OCI-LY3 (cell line): ENCODE measurements at regions not wholly inside any gene's neighbourhood (a gene's known extent, or its start where the extent isn't known, plus 50 kb on each side); places are given as distances from the start of the nearest gene placed in this dataset.
"Not testable (repeated sequence)": the region's sequence is repeated elsewhere in the genome, so short reads cannot be mapped to it uniquely, and the experiment has no call there.

Experiments
- H2AFZ ChIP-seq: fragments of 200-600, 300-600 bp; shearing (Covaris generic); 2 replicates; pipeline ENCODE4 v1.6.0; 2014; ENCODE audit warnings: antibody characterized with exemption, low read depth, low read length
- H3K27ac ChIP-seq: fragments of 200-600, 300-600 bp; sonication (generic); 2 replicates; pipeline ENCODE4 v1.5.1; 2014; ENCODE audit warnings: mild to moderate bottlenecking, low read length, moderate library complexity, mixed read lengths
- H3K27me3 ChIP-seq: fragments of 200-600, 300-600 bp; sonication (generic); 2 replicates; pipeline ENCODE4 v1.6.1; 2014; ENCODE audit warnings: low read depth, low read length, mixed read lengths
- H3K36me3 ChIP-seq: fragments of 200-600, 300-600 bp; sonication (generic); replicated peaks from 2 replicates; pipeline ENCODE3; 2014; ENCODE audit warnings: low read depth, low read length, mixed read lengths
- H3K4me1 ChIP-seq: fragments of 300-600, 200-600 bp; sonication (generic); 2 replicates; pipeline ENCODE4 v1.6.1; 2014; ENCODE audit warnings: low read length, mixed read lengths
- H3K4me2 ChIP-seq: fragments of 200-600, 300-600 bp; sonication (generic); 2 replicates; pipeline ENCODE4 v1.6.1; 2014; ENCODE audit warnings: low read length, mixed read lengths
- H3K4me3 ChIP-seq: fragments of 300-600, 200-600 bp; sonication (generic); 2 replicates; pipeline ENCODE4 v1.5.1; 2014; ENCODE audit warnings: antibody characterized with exemption, mild to moderate bottlenecking, low read length, moderate library complexity
- H3K79me2 ChIP-seq: fragments of 300-600, 200-600 bp; shearing (Covaris generic); 2 replicates; pipeline ENCODE4 v1.6.1; 2014; ENCODE audit warnings: mild to moderate bottlenecking, low read length, mixed read lengths
- H3K9ac ChIP-seq: fragments of 300-600, 200-600 bp; shearing (Covaris generic); 2 replicates; pipeline ENCODE4 v1.6.0; 2014; ENCODE audit warnings: mild to moderate bottlenecking, low read length, moderate library complexity
- H3K9me3 ChIP-seq: fragments of 200-600, 300-600 bp; shearing (Covaris generic); 2 replicates; pipeline ENCODE4 v1.6.1; 2014; ENCODE audit warnings: low read length, mixed read lengths; ENCODE audit not compliant: insufficient read depth
- H4K20me1 ChIP-seq: fragments of 200-600, 300-600 bp; sonication (generic); 2 replicates; pipeline ENCODE4 v1.6.1; 2016; ENCODE audit warnings: low read length, mixed read lengths; ENCODE audit not compliant: insufficient read depth
- EZH2phosphoT487 ChIP-seq: fragments of 200-600 bp; shearing (Covaris generic); IDR thresholded peaks from 2 replicates; pipeline ENCODE4 v1.6.1; 2018; ENCODE audit warnings: antibody characterized with exemption, mixed run types, low read depth
- TF ChIP-seq, protein P1 (sequence below): fragments of 200-600, 300-600 bp; sonication (generic); IDR thresholded peaks from 2 replicates; pipeline ENCODE4 v1.5.1; 2014; ENCODE audit warnings: antibody characterized with exemption, low read length, low read depth

DNA sequence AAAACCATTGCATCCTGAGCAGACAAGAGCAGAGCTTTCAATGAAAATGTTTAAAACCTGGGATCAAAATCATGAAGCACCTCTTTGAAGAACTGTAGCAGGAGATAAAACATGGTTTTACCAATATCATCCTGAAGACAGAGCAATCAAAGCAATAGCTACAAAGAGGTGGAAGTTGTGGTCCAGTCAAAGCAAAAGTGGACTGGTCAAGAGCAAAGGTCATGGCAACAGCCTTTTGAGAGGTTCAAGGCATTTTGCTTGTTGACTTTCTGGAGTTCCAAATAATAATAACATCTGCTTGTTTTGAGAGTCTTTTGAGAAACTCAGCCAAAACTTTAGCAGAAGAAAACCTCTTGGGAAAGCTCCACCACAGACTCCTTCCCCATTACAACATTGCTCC lies 893.9 kb upstream of the POT1 start:
- no peak overlapping the region for H3K4me2 ChIP-seq

GRCh38 chr7:125820495-125820894 lies 890.9 kb upstream of the POT1 start:
- no peak overlapping the region for H2AFZ ChIP-seq
- no peaks in the 10 kb centered on the region for H3K36me3 ChIP-seq
- 0 out of 2 replicates have a peak, but pooled peaks cover 3% of the 10 kb centered on the region for H3K4me1 ChIP-seq
- TF ChIP-seq, protein P1, sequence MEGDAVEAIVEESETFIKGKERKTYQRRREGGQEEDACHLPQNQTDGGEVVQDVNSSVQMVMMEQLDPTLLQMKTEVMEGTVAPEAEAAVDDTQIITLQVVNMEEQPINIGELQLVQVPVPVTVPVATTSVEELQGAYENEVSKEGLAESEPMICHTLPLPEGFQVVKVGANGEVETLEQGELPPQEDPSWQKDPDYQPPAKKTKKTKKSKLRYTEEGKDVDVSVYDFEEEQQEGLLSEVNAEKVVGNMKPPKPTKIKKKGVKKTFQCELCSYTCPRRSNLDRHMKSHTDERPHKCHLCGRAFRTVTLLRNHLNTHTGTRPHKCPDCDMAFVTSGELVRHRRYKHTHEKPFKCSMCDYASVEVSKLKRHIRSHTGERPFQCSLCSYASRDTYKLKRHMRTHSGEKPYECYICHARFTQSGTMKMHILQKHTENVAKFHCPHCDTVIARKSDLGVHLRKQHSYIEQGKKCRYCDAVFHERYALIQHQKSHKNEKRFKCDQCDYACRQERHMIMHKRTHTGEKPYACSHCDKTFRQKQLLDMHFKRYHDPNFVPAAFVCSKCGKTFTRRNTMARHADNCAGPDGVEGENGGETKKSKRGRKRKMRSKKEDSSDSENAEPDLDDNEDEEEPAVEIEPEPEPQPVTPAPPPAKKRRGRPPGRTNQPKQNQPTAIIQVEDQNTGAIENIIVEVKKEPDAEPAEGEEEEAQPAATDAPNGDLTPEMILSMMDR, result no peak
- H3K79me2 ChIP-seq, result no peaks in the 10 kb centered on the region
- H3K9ac ChIP-seq, result no peak overlapping the region
- H3K9me3 ChIP-seq, result no peaks in the 10 kb centered on the region
- H3K27ac ChIP-seq, result no peak overlapping the region
- H3K4me2 ChIP-seq, result no peak overlapping the region
- no peaks in the 10 kb centered on the region for H3K27me3 ChIP-seq
- H4K20me1 ChIP-seq, result no peaks in the 10 kb centered on the region
- no peak overlapping the region for H3K4me3 ChIP-seq

More for the DNA sequence above, 893.9 kb upstream of the POT1 start:
- Histone ChIP-seq H3K79me2 (no peaks in the 10 kb centered on the region), H3K27ac (no peak overlapping the region), H3K27me3 (no peaks in the 10 kb centered on the region), H3K9me3 (no peaks in the 10 kb centered on the region), H3K4me1 (peaks cover 6% of the 10 kb centered on the region), H4K20me1 (no peaks in the 10 kb centered on the region), H2AFZ (no peak overlapping the region), H3K9ac (no peak overlapping the region), H3K4me3 (no peak overlapping the region), H3K36me3 (no peaks in the 10 kb centered on the region)
- no peak for TF ChIP-seq EZH2phosphoT487
- TF ChIP-seq, protein P1, result no peak

- no peak for TF ChIP-seq EZH2phosphoT487
- TF ChIP-seq, protein P1, result no peak
- Histone ChIP-seq H3K4me3 (no peak overlapping the region), H2AFZ (no peak overlapping the region), H3K36me3 (no peaks in the 10 kb centered on the region), H3K9ac (no peak overlapping the region), H3K4me1 (0 out of 2 replicates have a peak, but pooled peaks cover 5% of the 10 kb centered on the region), H3K27me3 (no peaks in the 10 kb centered on the region), H3K4me2 (no peak overlapping the region), H3K27ac (no peak overlapping the region), H4K20me1 (no peaks in the 10 kb centered on the region), H3K9me3 (no peaks in the 10 kb centered on the region), H3K79me2 (no peaks in the 10 kb centered on the region)
Observed at GRCh38 chr7:125814100-125814499, 884.5 kb upstream of the POT1 start.

DNA sequence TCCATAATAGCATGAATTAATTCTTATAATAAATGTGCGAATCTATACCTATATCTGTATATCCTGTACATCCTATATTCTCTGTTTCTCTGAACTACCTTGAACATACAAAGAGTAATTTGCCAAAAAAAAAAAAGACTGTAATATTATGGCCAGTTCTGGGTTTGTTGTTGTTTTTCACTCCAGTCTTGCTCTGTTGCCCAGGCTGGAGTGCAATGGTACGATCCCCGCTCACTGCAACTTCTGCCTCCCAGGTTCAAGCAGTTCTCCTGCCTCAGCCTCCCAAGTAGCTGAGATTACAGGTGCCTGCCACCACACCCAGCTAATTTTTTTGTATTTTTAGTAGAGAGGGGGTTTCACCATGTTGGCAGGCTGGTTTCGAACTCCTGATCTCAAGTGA lies 876.9 kb upstream of the POT1 start:
- not testable (repeated sequence) for H3K4me1 ChIP-seq, H3K4me3 ChIP-seq, H4K20me1 ChIP-seq, H3K79me2 ChIP-seq, H2AFZ ChIP-seq, H3K9ac ChIP-seq, H3K9me3 ChIP-seq, H3K4me2 ChIP-seq, H3K36me3 ChIP-seq, H3K27me3 ChIP-seq, H3K27ac ChIP-seq

GRCh38 chr7:125804273-125804672 lies 874.6 kb upstream of the POT1 start:
- Histone ChIP-seq H3K4me1 (no peaks in the 10 kb centered on the region), H3K4me2 (no peak overlapping the region), H4K20me1 (no peaks in the 10 kb centered on the region), H3K9ac (no peak overlapping the region), H3K36me3 (no peaks in the 10 kb centered on the region), H3K4me3 (no peak overlapping the region), H3K9me3 (no peaks in the 10 kb centered on the region), H3K79me2 (no peaks in the 10 kb centered on the region), H3K27me3 (no peaks in the 10 kb centered on the region), H3K27ac (no peak overlapping the region), H2AFZ (no peak overlapping the region)
- TF ChIP-seq EZH2phosphoT487, result no peak
